H9 (cell line): ENCODE measurements at regions not wholly inside any gene's neighbourhood (a gene's known extent, or its start where the extent isn't known, plus 50 kb on each side); places are given as distances from the start of the nearest gene placed in this dataset.

Experiments
- DNase-seq: peaks from one replicate; pipeline ENCODE4 v3.0.0-alpha.2; 2017
- H2AFZ ChIP-seq: one replicate; pipeline ENCODE4 v1.6.1; 2013; ENCODE audit warnings: mild to moderate bottlenecking, low read length, control low read depth, moderate library complexity
- H2AK5ac ChIP-seq: 2 replicates; pipeline ENCODE4 v1.6.1; 2013; ENCODE audit warnings: low read length, control low read depth, mixed read lengths; ENCODE audit not compliant: insufficient read length
- H2BK120ac ChIP-seq: one replicate; pipeline ENCODE4 v1.6.1; 2013; ENCODE audit warnings: low read depth, mild to moderate bottlenecking, low read length, control low read depth, inconsistent platforms; ENCODE audit not compliant: poor library complexity, severe bottlenecking
- H2BK12ac ChIP-seq: 2 replicates; pipeline ENCODE4 v1.6.1; 2013; ENCODE audit warnings: low read length, control low read depth, mixed read lengths, low read depth; ENCODE audit not compliant: insufficient read length
- H2BK15ac ChIP-seq: 2 replicates; pipeline ENCODE4 v1.6.1; 2013; ENCODE audit warnings: low read depth, low read length, control low read depth
- H2BK20ac ChIP-seq: one replicate; pipeline ENCODE4 v1.6.1; 2013; ENCODE audit warnings: low read depth, mild to moderate bottlenecking, low read length, control low read depth, inconsistent platforms; ENCODE audit not compliant: poor library complexity, severe bottlenecking
- H2BK5ac ChIP-seq: 2 replicates; pipeline ENCODE4 v1.6.1; 2013; ENCODE audit warnings: low read length, control low read depth, mixed read lengths; ENCODE audit not compliant: insufficient read length
- H3K14ac ChIP-seq: 2 replicates; pipeline ENCODE4 v1.6.1; 2013; ENCODE audit warnings: low read length, control low read depth; ENCODE audit not compliant: insufficient read depth
- H3K18ac ChIP-seq: 2 replicates; pipeline ENCODE4 v1.6.1; 2013; ENCODE audit warnings: low read depth, mild to moderate bottlenecking, mixed read lengths, low read length, control low read depth; ENCODE audit not compliant: insufficient read length
- H3K23ac ChIP-seq: 2 replicates; pipeline ENCODE4 v1.6.1; 2013; ENCODE audit warnings: low read length, control low read depth, mixed read lengths, low read depth; ENCODE audit not compliant: insufficient read length
- H3K23me2 ChIP-seq: 2 replicates; pipeline ENCODE4 v1.6.1; 2013; ENCODE audit warnings: low read depth, mild to moderate bottlenecking, mixed read lengths, low read length, control low read depth; ENCODE audit not compliant: insufficient read length, poor library complexity, severe bottlenecking
- H3K27ac ChIP-seq: 2 replicates; pipeline ENCODE4 v1.5.1; 2013; ENCODE audit warnings: low read length, control low read depth, mixed read lengths, low read depth; ENCODE audit not compliant: insufficient read length
- H3K27me3 ChIP-seq: 2 replicates; pipeline ENCODE4 v1.6.1; 2013; ENCODE audit warnings: low read length, control low read depth, inconsistent platforms; ENCODE audit not compliant: insufficient read depth
- H3K4ac ChIP-seq: 2 replicates; pipeline ENCODE4 v1.6.1; 2013; ENCODE audit warnings: low read depth, mild to moderate bottlenecking, control low read depth, inconsistent platforms, low read length, moderate library complexity
- H3K4me1 ChIP-seq: 2 replicates; pipeline ENCODE4 v1.6.1; 2013; ENCODE audit warnings: low read length, control low read depth, inconsistent platforms; ENCODE audit not compliant: insufficient read depth
- H3K4me2 ChIP-seq: 2 replicates; pipeline ENCODE4 v1.6.1; 2013; ENCODE audit warnings: low read length, control low read depth, mixed read lengths; ENCODE audit not compliant: insufficient read length, insufficient read depth
- H3K56ac ChIP-seq: 2 replicates; pipeline ENCODE4 v1.6.1; 2013; ENCODE audit warnings: low read depth, mild to moderate bottlenecking, mixed read lengths, low read length, control low read depth; ENCODE audit not compliant: insufficient read length
- H3K79me1 ChIP-seq: 2 replicates; pipeline ENCODE4 v1.6.1; 2013; ENCODE audit warnings: low read depth, mild to moderate bottlenecking, moderate library complexity, low read length, control low read depth, inconsistent platforms; ENCODE audit not compliant: insufficient read depth, poor library complexity, severe bottlenecking
- H3K79me2 ChIP-seq: 2 replicates; pipeline ENCODE4 v1.6.1; 2013; ENCODE audit warnings: low read length, control low read depth, inconsistent platforms; ENCODE audit not compliant: insufficient read depth
- H3K9ac ChIP-seq: 2 replicates; pipeline ENCODE4 v1.6.1; 2013; ENCODE audit warnings: low read length, control low read depth, mixed read lengths; ENCODE audit not compliant: insufficient read length; ENCODE audit errors: extremely low read depth
- H3K9me3 ChIP-seq: one replicate; pipeline ENCODE4 v1.6.1; 2013; ENCODE audit warnings: low read depth, low read length, inconsistent platforms; ENCODE audit not compliant: control insufficient read depth
- H3T11ph ChIP-seq: one replicate; pipeline ENCODE4 v1.6.1; 2013; ENCODE audit warnings: mild to moderate bottlenecking, low read length, control low read depth, inconsistent platforms
- H4K20me1 ChIP-seq: one replicate; pipeline ENCODE4 v1.6.1; 2013; ENCODE audit not compliant: control insufficient read depth, insufficient read length, insufficient read depth
- H4K5ac ChIP-seq: 2 replicates; pipeline ENCODE4 v1.6.1; 2013; ENCODE audit warnings: low read depth, mild to moderate bottlenecking, mixed read lengths, low read length, control low read depth; ENCODE audit not compliant: insufficient read length
- H4K8ac ChIP-seq: replicated peaks from 2 replicates; pipeline ENCODE4 v1.6.1; 2013; ENCODE audit warnings: low read length, control low read depth, mixed read lengths, low read depth; ENCODE audit not compliant: insufficient read length
- H4K91ac ChIP-seq: 2 replicates; pipeline ENCODE4 v1.6.1; 2013; ENCODE audit warnings: low read depth, mild to moderate bottlenecking, moderate library complexity, mixed read lengths, low read length, control low read depth; ENCODE audit not compliant: insufficient read length
- H3K27ac Mint-ChIP-seq, 3 experiments: 2 replicates in 2 of 3; 3 replicates in 1 of 3; pipeline ENCODE4 v1.8.0; 2020 to 2021; ENCODE audit warnings: mixed read lengths in 3 of 3, mild to moderate bottlenecking in 1 of 3, moderate library complexity in 1 of 3
- H3K27me3 Mint-ChIP-seq: 2 replicates; pipeline ENCODE4 v1.8.0; 2021; ENCODE audit warnings: low read depth, mild to moderate bottlenecking, moderate library complexity, mixed read lengths
- H3K36me3 Mint-ChIP-seq, 3 experiments: 2 replicates in 2 of 3; 3 replicates in 1 of 3; pipeline ENCODE4 v1.8.0; 2020 to 2021; ENCODE audit warnings: low read depth in 3 of 3, mixed read lengths in 3 of 3; ENCODE audit not compliant: insufficient read depth in 1 of 3
- H3K4me1 Mint-ChIP-seq, 2 experiments: 2 replicates each; pipeline ENCODE4 v1.8.0; 2020; ENCODE audit warnings: mixed read lengths in 2 of 2
- H3K4me3 Mint-ChIP-seq, 2 experiments: 2 replicates in 1 of 2; 3 replicates in 1 of 2; pipeline ENCODE4 v1.8.0; 2020 to 2021; ENCODE audit warnings: mild to moderate bottlenecking in 2 of 2, mixed read lengths in 2 of 2, moderate library complexity in 1 of 2
- H3K9me3 Mint-ChIP-seq, 2 experiments: 2 replicates in 1 of 2; 3 replicates in 1 of 2; pipeline ENCODE4 v1.8.0; 2020; ENCODE audit warnings: mild to moderate bottlenecking in 2 of 2, mixed read lengths in 2 of 2, moderate library complexity in 1 of 2
- WGBS: extraction: QIAGEN DNeasy Blood & Tissue Kit; methylation state at CpG from one replicate; pipeline ENCODE4 v1.1.7; 2013; ENCODE audit warnings: missing lambda C conversion rate, low lambda C conversion rate, mixed read lengths; ENCODE audit not compliant: insufficient read length; ENCODE audit errors: extremely low coverage; 5-methylcytosine and 5-hydroxymethylcytosine counted together
- TF ChIP-seq, protein P1 (sequence below): fragments of 200-600 bp; sonication (generic); conservative IDR thresholded peaks from 3 replicates; pipeline ENCODE4 v1.8.0; 2021; ENCODE audit warnings: antibody characterized with exemption, mild to moderate bottlenecking

DNA sequence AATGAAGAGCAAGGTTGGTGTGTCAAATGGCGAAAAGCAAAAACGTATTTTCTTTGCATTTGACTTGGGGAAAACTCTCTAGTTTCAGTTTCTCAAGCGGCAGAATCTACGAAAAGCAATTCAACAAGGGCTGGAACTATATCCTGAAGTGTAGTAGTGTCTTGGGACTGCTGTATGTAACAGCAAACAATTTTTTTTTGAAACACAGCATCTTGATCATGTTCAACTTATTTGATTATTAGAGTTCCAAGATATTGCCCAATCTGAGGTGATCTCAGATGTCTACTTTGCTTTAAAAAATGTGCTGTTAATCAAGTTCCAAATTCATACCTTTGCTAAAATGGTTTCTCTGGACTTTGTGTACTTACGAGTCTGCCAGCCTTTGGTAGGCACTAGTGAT, 120.6 kb downstream of the ZWINT start:
- H2BK12ac ChIP-seq = no peak overlapping the region
- no peak overlapping the region for H3K4me2 ChIP-seq
- H3K4ac ChIP-seq = no peak overlapping the region
- H3K23me2 ChIP-seq = no peaks in the 10 kb centered on the region
- H3K9me3 ChIP-seq = no peaks in the 10 kb centered on the region
- H3K79me1 ChIP-seq = no peaks in the 10 kb centered on the region
- no peak for DNase-seq
- H3K4me1 ChIP-seq = no peaks in the 10 kb centered on the region
- H3K23ac ChIP-seq = no peak overlapping the region
- no peak overlapping the region for H4K5ac ChIP-seq
- no peaks in the 10 kb centered on the region for H3K79me2 ChIP-seq
- H3K18ac ChIP-seq = no peak overlapping the region
- WGBS = no CpG with 5 or more reads among the region's 5 CpGs
- H4K91ac ChIP-seq = no peak overlapping the region
- no peak overlapping the region for H3T11ph ChIP-seq
- H3K27me3 ChIP-seq = no peaks in the 10 kb centered on the region
- H2AFZ ChIP-seq = no peak overlapping the region
- Mint-ChIP-seq H3K4me1 (no peaks in the 10 kb centered on the region), H3K27me3 (peaks cover 4% of the 10 kb centered on the region; the same call in 1 of the 2 replicates), H3K36me3 (no peaks in the 10 kb centered on the region), H3K4me3 (no peak overlapping the region), H3K27ac (no peak overlapping the region), H3K9me3 (no peaks in the 10 kb centered on the region)
- no peak overlapping the region for H2BK5ac ChIP-seq
- no peak overlapping the region for H2AK5ac ChIP-seq
- H2BK20ac ChIP-seq = no peak overlapping the region
- no peak overlapping the region for H3K9ac ChIP-seq
- H4K8ac ChIP-seq = no peak overlapping the region
- no peak overlapping the region for H2BK15ac ChIP-seq
- TF ChIP-seq, protein P1, sequence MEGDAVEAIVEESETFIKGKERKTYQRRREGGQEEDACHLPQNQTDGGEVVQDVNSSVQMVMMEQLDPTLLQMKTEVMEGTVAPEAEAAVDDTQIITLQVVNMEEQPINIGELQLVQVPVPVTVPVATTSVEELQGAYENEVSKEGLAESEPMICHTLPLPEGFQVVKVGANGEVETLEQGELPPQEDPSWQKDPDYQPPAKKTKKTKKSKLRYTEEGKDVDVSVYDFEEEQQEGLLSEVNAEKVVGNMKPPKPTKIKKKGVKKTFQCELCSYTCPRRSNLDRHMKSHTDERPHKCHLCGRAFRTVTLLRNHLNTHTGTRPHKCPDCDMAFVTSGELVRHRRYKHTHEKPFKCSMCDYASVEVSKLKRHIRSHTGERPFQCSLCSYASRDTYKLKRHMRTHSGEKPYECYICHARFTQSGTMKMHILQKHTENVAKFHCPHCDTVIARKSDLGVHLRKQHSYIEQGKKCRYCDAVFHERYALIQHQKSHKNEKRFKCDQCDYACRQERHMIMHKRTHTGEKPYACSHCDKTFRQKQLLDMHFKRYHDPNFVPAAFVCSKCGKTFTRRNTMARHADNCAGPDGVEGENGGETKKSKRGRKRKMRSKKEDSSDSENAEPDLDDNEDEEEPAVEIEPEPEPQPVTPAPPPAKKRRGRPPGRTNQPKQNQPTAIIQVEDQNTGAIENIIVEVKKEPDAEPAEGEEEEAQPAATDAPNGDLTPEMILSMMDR = no peak
- no peaks in the 10 kb centered on the region for H4K20me1 ChIP-seq
- H3K27ac ChIP-seq = no peak overlapping the region
- no peak overlapping the region for H3K14ac ChIP-seq
- H3K56ac ChIP-seq = no peak overlapping the region
- H2BK120ac ChIP-seq = no peak overlapping the region
